OCI-LY1 (cell line): ENCODE measurements at regions not wholly inside any gene's neighbourhood (a gene's known extent, or its start where the extent isn't known, plus 50 kb on each side); places are given as distances from the start of the nearest gene placed in this dataset.

Experiments used
- H2AFZ ChIP-seq: fragments of 200-600 bp; sonication (generic), shearing (Covaris generic); 2 replicates; pipeline ENCODE4 v1.6.0; 2014; ENCODE audit warnings: antibody characterized with exemption, mild to moderate bottlenecking, low read length
- H3F3A ChIP-seq: fragments of 200-600 bp; sonication (generic), shearing (Covaris generic); 2 replicates; pipeline ENCODE4 v1.6.0; 2014; ENCODE audit warnings: mild to moderate bottlenecking, antibody characterized with exemption, low read length, moderate library complexity; ENCODE audit not compliant: insufficient read depth
- H3K27ac ChIP-seq: fragments of 200-600 bp; sonication (generic); 2 replicates; pipeline ENCODE4 v1.5.1; 2014; ENCODE audit warnings: low read length, mixed run types, mild to moderate bottlenecking, low read depth; ENCODE audit not compliant: poor library complexity, severe bottlenecking
- H3K27me3 ChIP-seq: fragments of 200-600 bp; sonication (generic); 2 replicates; pipeline ENCODE4 v1.6.0; 2014; ENCODE audit warnings: antibody characterized with exemption, mild to moderate bottlenecking, low read length, moderate library complexity; ENCODE audit not compliant: insufficient read depth
- H3K36me3 ChIP-seq: fragments of 200-600 bp; sonication (generic); 2 replicates; pipeline ENCODE4 v1.6.1; 2014; ENCODE audit warnings: mild to moderate bottlenecking, antibody characterized with exemption, low read length, moderate library complexity, mixed read lengths; ENCODE audit not compliant: insufficient read depth
- H3K4me1 ChIP-seq: fragments of 200-600 bp; sonication (generic); 2 replicates; pipeline ENCODE4 v1.5.1; 2014; ENCODE audit warnings: mild to moderate bottlenecking, low read length, moderate library complexity; ENCODE audit not compliant: insufficient read depth, severe bottlenecking
- H3K4me2 ChIP-seq: fragments of 200-600 bp; sonication (generic), shearing (Covaris generic); 2 replicates; pipeline ENCODE4 v1.6.1; 2014; ENCODE audit warnings: low read length
- H3K4me3 ChIP-seq: fragments of 200-600 bp; sonication (generic); 2 replicates; pipeline ENCODE4 v1.5.1; 2014; ENCODE audit warnings: low read length, low read depth, mild to moderate bottlenecking, mixed read lengths; ENCODE audit not compliant: poor library complexity, severe bottlenecking
- H3K79me2 ChIP-seq: fragments of 200-600 bp; shearing (Covaris generic); 2 replicates; pipeline ENCODE4 v1.6.1; 2016; ENCODE audit warnings: mixed run types, low read length, mixed read lengths; ENCODE audit not compliant: insufficient read depth
- H3K9ac ChIP-seq: fragments of 200-600 bp; sonication (generic), shearing (Covaris generic); 2 replicates; pipeline ENCODE4 v1.6.1; 2014; ENCODE audit warnings: mild to moderate bottlenecking, low read length, mixed read lengths
- H3K9me2 ChIP-seq: fragments of 200-600 bp; sonication (generic), shearing (Covaris generic); 2 replicates; pipeline ENCODE4 v1.6.1; 2014; ENCODE audit warnings: low read depth, mild to moderate bottlenecking, low read length, mixed read lengths
- H3K9me3 ChIP-seq: fragments of 200-600 bp; shearing (Covaris generic); 2 replicates; pipeline ENCODE4 v1.6.1; 2014; ENCODE audit warnings: low read length, mixed read lengths
- H4K20me1 ChIP-seq: fragments of 200-600 bp; sonication (generic), shearing (Covaris generic); 2 replicates; pipeline ENCODE4 v1.6.0; 2016; ENCODE audit warnings: mild to moderate bottlenecking, low read length; ENCODE audit not compliant: insufficient read depth
- EZH2 ChIP-seq: fragments of 200-600 bp; sonication (generic), shearing (Covaris generic); IDR thresholded peaks from 2 replicates; pipeline ENCODE4 v1.8.0; 2017; ENCODE audit warnings: borderline replicate concordance, mixed run types, mild to moderate bottlenecking, antibody characterized with exemption, low read length, moderate library complexity, mixed read lengths
- TF ChIP-seq, protein P1 (sequence below): fragments of 200-600 bp; sonication (generic), shearing (Covaris generic); IDR thresholded peaks from 2 replicates; pipeline ENCODE4 v1.5.1; 2017; ENCODE audit warnings: mild to moderate bottlenecking, antibody characterized with exemption, low read length, moderate library complexity, mixed read lengths

DNA sequence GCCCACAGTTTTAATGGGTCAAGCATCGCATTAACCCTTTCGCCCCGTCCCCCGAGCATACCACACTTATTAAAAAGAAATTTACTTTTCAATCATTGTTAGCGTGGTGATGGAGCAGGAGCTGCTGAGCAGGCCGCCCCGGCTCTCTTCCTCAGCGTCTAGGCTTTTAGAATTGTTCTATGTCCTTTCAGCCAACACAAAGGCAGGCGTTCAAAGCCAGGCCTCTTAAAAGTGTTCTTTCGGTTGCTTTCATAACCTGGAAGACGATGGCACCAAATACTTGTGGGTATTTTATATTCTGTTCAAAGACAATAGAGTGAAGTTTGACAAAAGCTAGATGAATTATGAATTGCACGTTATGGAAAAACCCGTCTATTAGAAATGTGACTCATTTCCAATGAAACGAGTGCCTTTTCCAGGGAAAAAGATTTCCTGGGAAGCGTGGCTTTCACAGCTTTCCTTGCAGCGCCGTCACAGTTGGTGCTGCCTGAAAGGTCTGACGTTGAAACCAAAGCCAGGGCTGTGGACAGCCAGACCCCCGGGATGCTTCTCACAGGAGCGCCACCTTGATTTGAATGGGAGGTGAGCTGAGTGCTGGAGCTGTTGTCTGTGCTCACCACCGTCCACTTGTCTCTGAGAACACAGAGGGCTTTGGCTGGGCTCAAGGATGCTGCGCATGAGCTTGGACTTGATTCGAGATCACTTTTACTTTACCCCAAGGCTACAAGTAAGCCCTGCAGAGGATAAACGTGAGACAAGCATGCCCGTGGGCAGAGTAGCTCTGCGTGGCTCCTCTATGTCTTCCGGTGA lies 78.8 kb downstream of the SOX1 start:
- H3K9me3 ChIP-seq = no peaks in the 10 kb centered on the region
- H3K27me3 ChIP-seq = no peaks in the 10 kb centered on the region
- H3K4me3 ChIP-seq = no peak overlapping the region
- no peaks in the 10 kb centered on the region for H4K20me1 ChIP-seq
- H3K9ac ChIP-seq = no peak overlapping the region
- no peaks in the 10 kb centered on the region for H3K79me2 ChIP-seq
- TF ChIP-seq, protein P1, sequence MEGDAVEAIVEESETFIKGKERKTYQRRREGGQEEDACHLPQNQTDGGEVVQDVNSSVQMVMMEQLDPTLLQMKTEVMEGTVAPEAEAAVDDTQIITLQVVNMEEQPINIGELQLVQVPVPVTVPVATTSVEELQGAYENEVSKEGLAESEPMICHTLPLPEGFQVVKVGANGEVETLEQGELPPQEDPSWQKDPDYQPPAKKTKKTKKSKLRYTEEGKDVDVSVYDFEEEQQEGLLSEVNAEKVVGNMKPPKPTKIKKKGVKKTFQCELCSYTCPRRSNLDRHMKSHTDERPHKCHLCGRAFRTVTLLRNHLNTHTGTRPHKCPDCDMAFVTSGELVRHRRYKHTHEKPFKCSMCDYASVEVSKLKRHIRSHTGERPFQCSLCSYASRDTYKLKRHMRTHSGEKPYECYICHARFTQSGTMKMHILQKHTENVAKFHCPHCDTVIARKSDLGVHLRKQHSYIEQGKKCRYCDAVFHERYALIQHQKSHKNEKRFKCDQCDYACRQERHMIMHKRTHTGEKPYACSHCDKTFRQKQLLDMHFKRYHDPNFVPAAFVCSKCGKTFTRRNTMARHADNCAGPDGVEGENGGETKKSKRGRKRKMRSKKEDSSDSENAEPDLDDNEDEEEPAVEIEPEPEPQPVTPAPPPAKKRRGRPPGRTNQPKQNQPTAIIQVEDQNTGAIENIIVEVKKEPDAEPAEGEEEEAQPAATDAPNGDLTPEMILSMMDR = no peak
- TF ChIP-seq EZH2 = no peak
- no peaks in the 10 kb centered on the region for H3F3A ChIP-seq
- H3K4me1 ChIP-seq = no peaks in the 10 kb centered on the region
- no peak overlapping the region for H2AFZ ChIP-seq
- no peaks in the 10 kb centered on the region for H3K9me2 ChIP-seq
- no peaks in the 10 kb centered on the region for H3K36me3 ChIP-seq
- no peak overlapping the region for H3K4me2 ChIP-seq
- H3K27ac ChIP-seq = no peak overlapping the region

DNA sequence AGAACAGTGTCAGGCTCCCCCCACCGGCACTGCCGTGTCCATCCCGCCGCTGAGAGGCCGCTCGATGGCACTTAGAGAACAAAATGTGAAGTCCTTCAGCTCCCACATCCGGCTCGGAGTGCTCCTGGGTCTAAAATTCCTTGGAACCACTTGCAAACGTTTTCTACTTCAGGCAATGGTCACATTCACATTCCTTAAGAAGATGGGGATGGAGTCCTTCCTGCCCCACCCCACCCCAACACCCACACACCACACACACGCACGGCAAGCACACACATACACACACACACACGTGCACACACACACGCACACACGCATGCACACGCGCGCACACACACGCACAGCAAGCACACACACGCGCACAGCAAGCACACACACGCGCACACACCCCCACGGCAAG lies 83.4 kb downstream of the SOX1 start:
- Histone ChIP-seq H3K4me2 (no peak overlapping the region), H3K27ac (no peak overlapping the region), H2AFZ (no peak overlapping the region), H3K9me2 (no peaks in the 10 kb centered on the region), H3K9me3 (no peaks in the 10 kb centered on the region), H4K20me1 (no peaks in the 10 kb centered on the region), H3F3A (no peaks in the 10 kb centered on the region), H3K27me3 (0 out of 2 replicates have a peak, but pooled peaks cover 3% of the 10 kb centered on the region), H3K79me2 (no peaks in the 10 kb centered on the region), H3K36me3 (no peaks in the 10 kb centered on the region), H3K4me3 (no peak overlapping the region), H3K4me1 (no peaks in the 10 kb centered on the region), H3K9ac (no peak overlapping the region)
- TF ChIP-seq, protein P1 = no peak
- TF ChIP-seq EZH2 = no peak

DNA sequence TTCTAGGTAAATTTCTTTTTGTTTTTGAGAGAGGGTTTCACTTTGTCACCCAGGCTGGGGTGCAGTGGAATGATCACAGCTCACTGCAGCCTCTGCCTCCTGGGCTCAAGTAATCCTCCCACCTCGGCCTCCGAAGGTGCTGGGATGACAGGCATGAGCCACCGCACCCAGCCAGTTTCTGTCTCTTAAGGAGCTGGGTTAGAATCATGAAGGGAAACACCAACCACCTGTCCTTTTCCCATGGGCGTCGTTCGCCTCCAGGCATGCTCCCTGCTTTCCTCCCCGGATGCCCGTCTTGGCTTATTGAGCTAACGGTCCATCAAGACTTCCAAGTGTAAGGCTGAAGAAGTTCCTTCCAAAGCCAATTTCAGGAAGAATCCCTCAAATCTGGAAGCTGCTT lies 85.9 kb downstream of the SOX1 start:
- no peaks in the 10 kb centered on the region for H3K4me1 ChIP-seq
- peaks cover 3% of the 10 kb centered on the region; the same call in 1 of the 2 replicates for H3K9me3 ChIP-seq
- no peaks in the 10 kb centered on the region for H3F3A ChIP-seq
- H3K9me2 ChIP-seq = no peaks in the 10 kb centered on the region
- no peaks in the 10 kb centered on the region for H3K79me2 ChIP-seq
- no peaks in the 10 kb centered on the region for H4K20me1 ChIP-seq
- no peak overlapping the region for H3K4me2 ChIP-seq
- TF ChIP-seq, protein P1 = no peak
- TF ChIP-seq EZH2 = no peak
- no peak overlapping the region for H3K4me3 ChIP-seq
- no peaks in the 10 kb centered on the region for H3K36me3 ChIP-seq
- no peak overlapping the region for H2AFZ ChIP-seq
- H3K9ac ChIP-seq = no peak overlapping the region
- H3K27ac ChIP-seq = no peak overlapping the region
- 0 out of 2 replicates have a peak, but pooled peaks cover 3% of the 10 kb centered on the region for H3K27me3 ChIP-seq
